ENCODE measurements at regions not wholly inside any gene's neighbourhood (a gene's known extent, or its start where the extent isn't known, plus 50 kb on each side); places are given as distances from the start of the nearest gene placed in this dataset.

GRCh38 chr16:51531271-51531670, 380.2 kb upstream of the SALL1 start:
- TF ChIP-seq CTCF (IDR thresholded peaks at IDR 0.05) (no peak), POLR2A (IDR thresholded peaks at IDR 0.05) (no peak)

Data from uterus (tissue), 2 donors.